Stimulated activated CD4-positive, alpha-beta T cell treated with anti-CD3 and anti-CD28 coated beads, TNF-alpha, amount 100 ng/mL, for 48 hours (primary cell): ENCODE measurements at regions not wholly inside any gene's neighbourhood (a gene's known extent, or its start where the extent isn't known, plus 50 kb on each side); places are given as distances from the start of the nearest gene placed in this dataset.

Source experiments
- DNase-seq, 3 donors: peaks; one replicate each; pipeline ENCODE4 v3.0.0-alpha.2; 2020; ENCODE audit warnings: low read depth in 3 of 3

DNA sequence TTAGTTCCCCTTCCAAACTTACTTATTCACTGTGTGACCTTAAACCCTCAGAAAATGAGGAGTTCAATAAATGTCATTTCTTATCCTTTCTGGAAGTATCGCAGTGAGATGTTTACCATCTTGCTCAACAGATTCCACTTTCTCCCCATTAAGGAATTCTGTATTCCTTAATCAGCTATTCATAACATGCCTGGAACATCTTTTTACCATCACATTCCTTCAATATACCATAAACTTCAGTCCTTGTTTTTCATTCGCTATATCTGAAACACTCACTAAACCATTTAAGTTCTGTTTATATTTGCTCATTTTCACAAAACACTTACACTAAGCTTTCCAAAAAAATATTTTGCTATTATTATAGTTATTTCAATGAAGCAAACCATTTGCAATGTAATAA lies 1158.6 kb downstream of the CDH12 start:
- DNase-seq = no peak

DNA sequence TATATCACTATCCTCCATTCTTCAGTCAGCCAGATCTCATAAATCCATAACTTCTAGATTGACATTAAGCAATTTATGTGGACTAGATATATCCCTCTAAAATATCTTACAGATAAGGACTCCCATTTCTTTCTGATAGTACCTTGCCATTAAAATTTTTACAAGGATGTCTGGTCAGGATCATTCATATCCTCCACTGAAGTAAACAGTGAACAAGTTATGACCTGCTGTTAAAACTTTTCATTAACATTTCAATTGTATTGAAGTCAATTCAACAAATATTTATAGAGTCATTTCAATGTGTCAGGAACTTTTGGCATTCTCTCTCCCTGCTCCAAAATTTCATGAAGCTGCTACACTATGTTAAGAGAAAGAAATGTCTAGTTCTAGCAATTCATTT lies 1159.6 kb downstream of the CDH12 start:
- DNase-seq = no peak

GRCh38 chr5:21689587-21689986 lies 1163.6 kb downstream of the CDH12 start:
- DNase-seq = no peak

- no peak for DNase-seq
Observed at GRCh38 chr5:21688655-21689054, 1164.5 kb downstream of the CDH12 start.

- DNase-seq = no peak
Observed at GRCh38 chr5:21687621-21688020, 1165.5 kb downstream of the CDH12 start.

GRCh38 chr5:21686706-21687105 lies 1166.4 kb downstream of the CDH12 start:
- DNase-seq = no peak

DNA sequence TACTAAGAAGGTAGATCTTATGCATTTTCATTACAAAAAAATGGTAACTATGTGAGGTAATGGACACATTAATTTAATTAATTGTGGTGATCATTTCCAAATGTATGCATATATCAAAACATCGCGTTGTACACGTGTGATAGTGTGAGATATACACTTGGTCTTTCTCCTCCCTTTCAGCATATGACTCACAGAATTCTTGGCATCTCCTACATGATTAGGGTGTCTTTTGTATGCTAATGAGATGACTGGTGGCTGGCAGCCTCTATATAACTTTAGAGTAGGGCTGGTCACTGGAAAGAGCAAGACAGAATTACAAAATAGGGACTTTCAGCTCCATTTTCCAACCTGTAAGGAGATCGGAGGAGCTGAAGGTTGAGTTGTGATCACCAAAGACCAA lies 1167.6 kb downstream of the CDH12 start:
- no peak for DNase-seq

DNA sequence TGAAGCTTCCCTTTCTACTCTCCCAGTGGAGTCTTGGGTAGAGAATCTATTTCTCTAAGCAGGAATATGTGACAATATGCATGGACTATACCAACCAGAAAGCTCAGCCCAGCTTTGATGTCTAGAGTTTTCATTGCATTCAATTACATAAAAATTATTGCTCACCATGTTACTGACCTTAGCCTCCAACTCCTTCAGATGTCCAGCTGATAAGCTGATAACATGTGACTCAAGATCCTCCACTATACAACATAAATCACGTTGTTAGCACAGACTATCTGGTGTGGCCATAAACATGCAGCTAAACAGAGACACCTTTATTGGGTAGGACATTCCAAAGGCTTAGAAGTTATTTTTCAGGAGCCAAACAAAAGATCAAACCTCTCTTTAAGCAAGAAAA lies 1168.2 kb downstream of the CDH12 start:
- no peak for DNase-seq

- DNase-seq = no peak
Observed at GRCh38 chr5:21681911-21682310, 1171.2 kb downstream of the CDH12 start.

DNA sequence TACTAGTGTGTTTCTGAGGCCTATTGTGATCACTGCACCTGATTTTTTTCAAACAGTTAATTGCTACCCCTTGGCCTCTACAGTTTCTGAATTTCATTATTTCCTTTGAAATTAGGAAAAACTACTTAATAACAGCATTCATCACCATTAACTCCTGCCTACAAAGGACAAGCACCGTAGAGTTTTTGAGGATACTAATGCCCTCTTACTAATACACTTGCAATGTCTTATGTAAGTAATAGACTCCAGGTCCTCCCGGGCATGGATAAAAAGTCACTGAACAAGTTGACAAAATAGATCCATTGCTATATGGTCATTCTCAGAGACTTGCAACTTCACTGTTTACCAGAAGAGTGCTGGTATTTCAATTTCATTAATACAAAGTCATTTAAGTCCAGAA lies 1172.5 kb downstream of the CDH12 start:
- DNase-seq = no peak

- DNase-seq = no peak
Observed at GRCh38 chr5:21680196-21680595, 1172.9 kb downstream of the CDH12 start.

GRCh38 chr5:21678526-21678925 lies 1174.6 kb downstream of the CDH12 start:
- DNase-seq = no peak

GRCh38 chr5:21672911-21673310 lies 1180.2 kb downstream of the CDH12 start:
- DNase-seq = no peak

GRCh38 chr5:21672360-21672759 lies 1180.8 kb downstream of the CDH12 start:
- no peak for DNase-seq

- no peak for DNase-seq
Observed at GRCh38 chr5:21665524-21665923, 1187.6 kb downstream of the CDH12 start.

GRCh38 chr5:21663082-21663481 lies 1190.1 kb downstream of the CDH12 start:
- DNase-seq = no peak

GRCh38 chr5:21661184-21661583 lies 1192.0 kb downstream of the CDH12 start:
- no peak for DNase-seq

DNA sequence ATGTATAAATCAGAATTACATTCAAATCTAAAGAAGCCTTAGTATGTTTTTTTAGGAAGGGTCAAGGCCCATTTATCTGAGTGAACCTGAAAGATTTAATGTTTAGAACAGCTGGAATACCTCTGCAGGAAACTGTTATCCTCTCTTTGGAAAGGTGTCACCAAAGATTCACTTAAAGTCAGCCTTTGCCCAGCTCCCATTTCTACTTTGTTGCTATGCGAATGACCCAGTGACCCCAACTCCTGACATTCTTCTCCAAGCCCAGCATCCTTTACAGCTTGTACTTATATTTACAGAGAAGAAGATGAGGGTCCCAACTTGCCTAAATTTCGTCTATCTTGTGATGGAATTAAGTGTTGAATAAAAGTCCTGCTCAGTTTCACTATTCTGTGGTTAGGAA lies 1198.6 kb downstream of the CDH12 start:
- DNase-seq = no peak

DNA sequence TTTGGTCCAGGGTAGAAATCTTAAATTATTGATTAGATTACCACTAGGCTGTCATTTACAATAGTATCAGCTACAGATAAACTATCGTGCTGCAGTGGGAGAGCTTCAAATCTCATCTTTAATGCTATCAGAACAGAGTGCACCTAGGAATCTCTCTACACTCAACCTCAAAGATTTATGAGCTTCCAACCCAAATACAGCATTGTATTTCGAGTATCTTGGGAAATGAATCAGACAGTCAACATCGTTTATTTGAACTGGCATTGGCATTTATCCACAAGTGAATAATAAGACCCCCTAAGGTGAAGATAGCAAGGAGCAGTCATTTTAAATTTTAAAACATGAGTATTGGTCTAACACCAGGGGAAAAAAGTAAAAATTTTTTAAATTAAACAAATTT lies 1203.2 kb downstream of the CDH12 start:
- no peak for DNase-seq

GRCh38 chr5:21646469-21646868 lies 1206.7 kb downstream of the CDH12 start:
- DNase-seq = no peak

DNA sequence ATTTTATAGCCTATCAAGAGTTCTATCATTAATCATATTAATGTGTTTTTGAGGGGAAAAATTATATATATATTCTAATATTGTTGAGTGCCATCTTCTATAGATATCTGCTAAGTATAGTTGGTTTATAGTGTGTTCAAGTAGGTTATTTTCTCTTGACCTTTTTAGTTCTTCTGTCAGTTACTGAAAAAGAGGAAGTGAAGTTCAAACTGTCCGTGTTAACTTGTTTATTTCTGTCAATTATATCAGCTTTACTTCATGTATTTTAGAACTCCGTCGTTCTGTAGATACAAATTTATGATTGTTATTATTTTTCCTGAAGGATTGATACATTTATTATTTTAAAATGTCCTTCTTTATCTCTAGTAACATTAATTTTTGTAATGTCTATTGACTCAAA lies 1209.1 kb downstream of the CDH12 start:
- no peak for DNase-seq

DNA sequence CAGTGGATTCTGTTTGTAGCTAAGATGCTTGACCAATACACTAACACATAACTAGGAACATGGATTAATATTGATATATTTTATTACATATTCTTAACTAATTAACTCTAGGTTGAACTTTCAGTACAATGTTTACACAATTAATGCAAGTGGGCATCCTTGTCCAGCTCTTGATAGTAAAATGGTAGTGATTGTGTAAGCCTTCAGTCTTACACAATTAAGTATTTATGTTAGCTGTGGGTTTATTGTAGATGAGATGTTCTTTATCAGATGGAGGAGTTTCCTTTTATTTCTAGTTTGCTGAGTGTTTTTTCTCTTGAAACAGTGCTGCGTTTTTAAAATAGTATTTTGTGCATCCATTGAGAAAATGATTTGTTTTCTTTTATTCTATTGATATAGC lies 1210.8 kb downstream of the CDH12 start:
- no peak for DNase-seq

DNA sequence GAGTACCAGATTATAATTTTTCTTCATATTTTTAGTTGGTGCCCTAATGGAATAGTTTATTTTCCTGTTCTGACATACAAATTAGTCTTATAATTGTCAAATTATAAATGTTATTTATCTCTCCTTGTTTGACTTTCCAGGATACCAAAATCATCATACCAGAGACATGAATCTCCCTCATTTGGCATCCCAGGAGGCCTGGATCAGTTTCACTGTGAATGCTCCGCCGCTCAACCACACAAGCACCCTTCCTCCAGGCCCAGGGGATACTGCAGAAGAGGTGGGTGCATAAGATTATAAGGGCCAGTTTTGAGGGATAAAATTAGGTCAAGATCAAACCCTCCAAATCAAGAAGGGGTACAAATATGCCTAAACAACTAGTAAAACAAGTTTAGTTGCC lies 1229.3 kb downstream of the CDH12 start:
- DNase-seq = no peak

GRCh38 chr5:21615195-21615765 lies 1237.9 kb downstream of the CDH12 start:
- DNase-seq = no peak
